ENCODE measurements at regions not wholly inside any gene's neighbourhood (a gene's known extent, or its start where the extent isn't known, plus 50 kb on each side); places are given as distances from the start of the nearest gene placed in this dataset.

DNA sequence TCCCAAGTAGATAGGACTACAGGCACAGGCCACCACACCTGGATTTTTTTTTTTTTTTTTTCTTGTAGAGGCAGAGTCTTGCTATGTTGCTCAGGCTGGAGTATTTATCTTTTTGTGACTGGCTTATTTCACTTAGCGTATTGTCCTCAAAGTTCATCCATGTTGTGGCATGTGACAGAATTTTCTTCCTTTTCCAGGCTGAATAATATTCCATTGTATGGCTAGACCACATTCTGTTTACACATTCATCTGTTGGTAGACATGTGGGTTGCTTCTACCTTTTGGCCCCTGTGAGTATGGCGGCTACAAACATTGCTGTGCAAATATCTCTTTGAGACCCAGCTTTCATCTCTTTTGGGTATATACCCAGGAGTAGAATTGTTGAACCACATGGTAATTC is 160.2 kb upstream of the SMAD3 start:
- TF ChIP-seq, protein P1, sequence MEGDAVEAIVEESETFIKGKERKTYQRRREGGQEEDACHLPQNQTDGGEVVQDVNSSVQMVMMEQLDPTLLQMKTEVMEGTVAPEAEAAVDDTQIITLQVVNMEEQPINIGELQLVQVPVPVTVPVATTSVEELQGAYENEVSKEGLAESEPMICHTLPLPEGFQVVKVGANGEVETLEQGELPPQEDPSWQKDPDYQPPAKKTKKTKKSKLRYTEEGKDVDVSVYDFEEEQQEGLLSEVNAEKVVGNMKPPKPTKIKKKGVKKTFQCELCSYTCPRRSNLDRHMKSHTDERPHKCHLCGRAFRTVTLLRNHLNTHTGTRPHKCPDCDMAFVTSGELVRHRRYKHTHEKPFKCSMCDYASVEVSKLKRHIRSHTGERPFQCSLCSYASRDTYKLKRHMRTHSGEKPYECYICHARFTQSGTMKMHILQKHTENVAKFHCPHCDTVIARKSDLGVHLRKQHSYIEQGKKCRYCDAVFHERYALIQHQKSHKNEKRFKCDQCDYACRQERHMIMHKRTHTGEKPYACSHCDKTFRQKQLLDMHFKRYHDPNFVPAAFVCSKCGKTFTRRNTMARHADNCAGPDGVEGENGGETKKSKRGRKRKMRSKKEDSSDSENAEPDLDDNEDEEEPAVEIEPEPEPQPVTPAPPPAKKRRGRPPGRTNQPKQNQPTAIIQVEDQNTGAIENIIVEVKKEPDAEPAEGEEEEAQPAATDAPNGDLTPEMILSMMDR (IDR thresholded peaks at IDR 0.05 in 2 of 3, conservative IDR thresholded peaks at IDR 0.05 in 1 of 3; ENCODE audit: borderline replicate concordance in 1 of 3, insufficient read depth in 1 of 3, low read depth in 2 of 3, low read length in 2 of 3), result no peak
- TF ChIP-seq EZH2 (IDR thresholded peaks at IDR 0.05) (no peak), TCF7L2 (IDR thresholded peaks at IDR 0.05; ENCODE audit: borderline replicate concordance, extremely low read depth, insufficient read depth, insufficient read length) (no peak), SIN3A (IDR thresholded peaks at IDR 0.05; ENCODE audit: low read depth) (no peak)
- TF ChIP-seq, protein P2, sequence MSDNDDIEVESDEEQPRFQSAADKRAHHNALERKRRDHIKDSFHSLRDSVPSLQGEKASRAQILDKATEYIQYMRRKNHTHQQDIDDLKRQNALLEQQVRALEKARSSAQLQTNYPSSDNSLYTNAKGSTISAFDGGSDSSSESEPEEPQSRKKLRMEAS (IDR thresholded peaks at IDR 0.05), result no peak
